Lung microvascular endothelial cell (primary cell): ENCODE measurements at regions not wholly inside any gene's neighbourhood (a gene's known extent, or its start where the extent isn't known, plus 50 kb on each side); places are given as distances from the start of the nearest gene placed in this dataset.

Experiments used
- DNase-seq, 2 donors: peaks; one replicate each; pipeline versions ENCODE4 v3.0.0 to v3.0.0-alpha.2; 2010; ENCODE audit warnings: low read depth in 2 of 2

- no peak for DNase-seq
These were observed 208.9 kb upstream of the ARHGEF9 start for GRCh38 chrX:63993936-63994335.

- DNase-seq: no peak
These were observed 200.9 kb upstream of the ARHGEF9 start for GRCh38 chrX:63985906-63986305.

DNA sequence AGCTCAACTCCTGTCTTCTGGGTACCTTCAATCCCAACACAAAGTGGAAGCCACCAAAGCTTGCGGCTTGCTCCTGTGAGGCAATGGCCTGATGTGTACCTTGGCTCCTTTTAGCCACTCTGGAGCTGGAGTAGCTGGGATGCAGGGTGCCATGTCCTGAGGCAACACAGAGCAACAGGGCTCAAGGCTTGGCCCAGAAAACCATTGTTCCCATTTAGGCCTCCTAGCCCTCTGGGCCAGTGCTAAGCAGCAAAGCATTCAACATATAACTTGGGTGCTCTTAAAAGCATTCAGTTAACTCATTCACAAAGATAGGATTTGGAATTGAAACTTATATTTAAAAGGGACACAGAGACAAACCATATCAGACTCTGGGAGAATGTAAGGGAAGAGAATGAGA, 194.5 kb upstream of the ARHGEF9 start:
- no peak for DNase-seq

- no peak for DNase-seq
These were observed 182.5 kb upstream of the ARHGEF9 start for GRCh38 chrX:63967551-63967950.

- DNase-seq: no peak
These were observed 178.2 kb upstream of the ARHGEF9 start for GRCh38 chrX:63963095-63963784.

DNA sequence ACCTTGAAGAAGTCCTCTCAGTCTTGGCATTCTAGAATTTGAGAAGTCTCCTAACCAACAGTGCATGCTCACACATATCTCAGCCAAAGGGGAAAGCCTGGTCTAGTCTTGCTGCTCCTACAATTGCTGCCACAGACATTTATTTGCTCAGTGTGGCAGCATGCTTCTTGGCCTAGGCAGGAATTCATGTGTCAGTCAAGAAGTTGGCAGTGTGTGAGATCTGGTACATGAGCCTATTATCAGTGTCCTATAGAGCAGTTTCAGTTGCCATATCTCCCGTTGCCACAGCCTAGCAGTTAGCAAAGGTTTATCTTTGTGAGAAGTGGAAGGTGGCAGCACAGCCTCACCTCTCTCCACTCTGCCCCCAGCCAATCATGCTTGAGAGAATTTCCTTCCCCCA, 176.9 kb upstream of the ARHGEF9 start:
- DNase-seq: no peak

DNA sequence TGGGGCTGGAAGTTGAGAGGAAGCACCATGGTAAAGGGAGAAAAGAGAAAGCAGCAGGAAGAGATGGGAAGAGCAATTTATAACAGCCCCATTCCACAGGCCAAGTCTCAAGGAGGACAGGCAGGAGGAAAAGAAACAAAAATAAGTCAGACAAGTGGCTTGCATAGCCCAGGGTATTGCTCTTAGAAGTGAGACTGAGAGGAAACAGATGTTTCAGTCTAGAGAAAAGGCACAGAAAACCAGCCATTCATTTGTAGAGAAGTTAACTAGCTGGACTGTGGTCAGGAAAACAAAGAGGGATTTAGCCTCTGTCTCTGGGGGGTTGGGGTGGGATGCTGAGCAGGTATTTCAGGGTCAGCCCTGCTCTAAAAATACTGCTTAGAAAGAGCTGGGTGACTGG, 175.0 kb upstream of the ARHGEF9 start:
- DNase-seq: no peak

DNA sequence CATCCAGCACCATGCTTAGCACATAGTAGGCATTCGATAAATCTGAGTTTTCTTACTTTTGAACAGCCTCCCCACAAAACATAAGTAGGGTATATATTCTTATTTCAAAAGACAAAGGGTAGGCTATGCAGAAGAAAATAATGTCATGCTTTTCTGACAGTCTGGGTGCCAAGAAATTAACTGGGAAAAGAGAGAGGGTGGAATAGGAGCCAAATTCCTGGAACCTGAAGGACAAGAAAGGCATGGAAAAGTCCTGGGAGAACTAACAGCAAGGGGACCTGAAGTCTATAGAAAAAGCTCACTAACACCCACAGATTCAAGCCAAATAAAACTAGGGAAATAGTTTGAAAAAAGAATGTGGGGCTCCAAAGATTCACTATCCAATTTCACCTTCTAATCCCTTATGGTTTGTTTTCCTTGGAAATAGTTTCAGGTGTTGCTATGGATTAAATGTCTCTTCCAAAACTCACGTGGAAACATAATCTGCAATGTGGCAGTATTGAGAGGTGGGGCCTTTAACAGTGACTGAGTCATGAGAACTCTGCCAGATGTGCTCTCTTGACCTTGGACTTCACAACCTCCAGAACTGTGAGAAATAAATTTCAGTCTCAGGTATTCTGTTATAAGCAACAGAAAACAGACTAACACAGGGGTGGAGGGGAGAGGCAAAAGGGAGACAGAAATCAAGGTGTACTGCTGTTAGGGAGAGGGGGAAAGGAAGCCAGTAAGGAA, 173.3 kb upstream of the ARHGEF9 start:
- DNase-seq: no peak

DNA sequence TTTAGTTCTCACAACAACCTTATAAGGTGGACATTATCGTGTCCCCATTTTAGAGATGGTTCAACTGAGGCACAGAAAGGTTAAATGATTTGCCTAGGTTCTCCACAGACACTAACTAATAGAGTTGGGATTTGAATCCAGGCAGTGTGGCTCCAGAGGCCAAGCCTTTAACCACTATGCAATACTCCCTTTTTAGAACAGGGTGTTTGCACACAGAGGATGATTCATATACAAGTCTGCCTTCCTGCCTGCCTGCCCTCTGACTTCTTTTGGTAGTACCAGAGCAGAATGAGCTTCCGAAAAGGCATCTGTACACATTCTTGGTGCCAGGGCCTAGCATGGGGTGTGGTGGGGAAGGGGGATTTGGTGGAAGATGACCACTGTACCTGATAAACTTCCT, 150.8 kb upstream of the ARHGEF9 start:
- no peak for DNase-seq

DNA sequence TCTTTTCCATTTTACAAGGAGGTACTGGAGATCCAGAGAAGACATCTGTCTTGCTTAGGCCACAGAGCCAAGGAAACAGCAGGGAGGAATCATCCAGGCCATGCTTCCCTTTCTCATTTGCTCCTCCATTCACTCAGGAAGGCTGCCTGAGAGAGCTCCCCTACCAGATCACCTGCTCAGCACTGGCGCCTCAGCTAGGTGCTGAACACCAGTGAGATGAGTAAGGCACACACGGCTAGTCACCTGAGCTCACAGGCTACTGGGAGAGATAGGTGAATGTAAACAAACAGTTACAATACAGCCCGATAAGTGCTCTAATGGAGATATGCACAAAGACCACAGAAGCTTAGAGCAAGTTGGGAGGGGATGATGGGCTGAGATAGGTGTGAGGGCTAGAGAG, 149.8 kb upstream of the ARHGEF9 start:
- no peak for DNase-seq

GRCh38 chrX:63934160-63934559, 149.1 kb upstream of the ARHGEF9 start:
- DNase-seq: no peak

GRCh38 chrX:63932907-63933306, 147.9 kb upstream of the ARHGEF9 start:
- DNase-seq: no peak

DNA sequence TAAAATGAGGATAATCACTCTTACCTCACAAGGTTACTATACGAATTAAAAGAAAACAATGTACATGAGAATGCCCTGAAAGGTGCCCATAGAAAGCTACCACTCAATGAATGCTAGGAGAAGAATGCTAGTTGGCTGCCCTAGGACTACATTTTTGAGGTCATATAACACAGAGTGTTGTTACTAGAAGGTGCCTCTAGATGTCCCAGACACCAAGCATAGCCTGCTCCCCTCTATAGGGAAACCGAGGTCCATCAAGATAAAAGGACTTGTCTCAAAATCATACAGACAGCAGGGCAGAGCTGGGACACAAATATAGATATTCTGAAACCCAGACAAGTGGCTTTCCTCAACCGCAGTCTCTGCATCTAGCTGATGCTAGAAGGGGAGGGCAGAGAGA, 147.0 kb upstream of the ARHGEF9 start:
- no peak for DNase-seq

- no peak for DNase-seq
These were observed 145.1 kb upstream of the ARHGEF9 start for GRCh38 chrX:63930140-63930539.

GRCh38 chrX:63929608-63930007, 144.6 kb upstream of the ARHGEF9 start:
- DNase-seq: no peak

GRCh38 chrX:63927848-63928247, 142.8 kb upstream of the ARHGEF9 start:
- DNase-seq: no peak

GRCh38 chrX:63922221-63922620, 137.2 kb upstream of the ARHGEF9 start:
- DNase-seq: no peak

GRCh38 chrX:63920875-63921274, 135.9 kb upstream of the ARHGEF9 start:
- DNase-seq: no peak

- no peak for DNase-seq
These were observed 134.1 kb upstream of the ARHGEF9 start for GRCh38 chrX:63919081-63919480.

- DNase-seq: peak in 1 of 2 donors; percentile 3
These were observed 133.6 kb upstream of the ARHGEF9 start for GRCh38 chrX:63918611-63919010.

DNA sequence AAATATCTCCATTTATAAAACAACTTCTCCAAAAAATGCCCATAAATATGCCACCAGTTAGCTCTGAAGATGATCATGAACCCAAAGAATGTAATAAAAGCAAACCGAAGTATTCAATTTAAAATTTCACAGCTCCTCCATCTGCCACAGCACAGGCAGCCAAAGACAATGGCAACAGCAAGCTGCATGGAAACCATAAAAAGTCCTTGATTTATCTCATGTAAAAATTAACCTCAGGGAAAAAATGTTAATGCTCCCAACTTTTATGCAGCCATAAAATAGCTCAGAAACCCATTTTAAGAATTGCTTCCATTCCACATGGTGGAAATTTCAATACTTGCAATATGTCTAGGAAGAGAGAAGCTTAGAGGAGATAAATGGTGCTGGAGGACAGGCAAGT, 132.3 kb upstream of the ARHGEF9 start:
- no peak for DNase-seq

DNA sequence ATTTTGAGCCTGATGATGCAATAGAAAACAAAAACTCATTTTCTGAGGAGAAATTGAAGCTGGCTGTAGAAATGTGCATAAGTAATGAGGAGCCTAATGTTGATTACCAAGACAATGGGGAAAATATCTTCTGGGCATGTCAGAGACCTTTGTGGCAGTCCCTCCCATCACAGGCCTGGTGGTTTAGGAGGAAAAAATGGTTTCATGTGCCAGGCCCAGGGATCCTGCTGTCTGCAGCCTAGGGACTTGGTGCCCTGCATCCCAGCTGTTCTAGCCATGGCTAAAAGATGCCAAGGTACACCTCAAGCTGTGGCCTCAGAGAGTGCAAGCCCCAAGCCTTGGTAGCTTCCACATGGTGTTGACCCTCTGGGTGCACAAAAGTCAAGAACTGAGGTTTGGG, 128.7 kb upstream of the ARHGEF9 start:
- DNase-seq: no peak

- no peak for DNase-seq
These were observed 104.0 kb upstream of the ARHGEF9 start for GRCh38 chrX:63889001-63889400.
